AG04450 (cell line): ENCODE measurements at regions not wholly inside any gene's neighbourhood (a gene's known extent, or its start where the extent isn't known, plus 50 kb on each side); places are given as distances from the start of the nearest gene placed in this dataset.
"Not testable (repeated sequence)": the region's sequence is repeated elsewhere in the genome, so short reads cannot be mapped to it uniquely, and the experiment has no call there.

Experiments used
- CTCF ChIA-PET: fragments of 300-600, 350-600 bp; formaldehyde crosslinking; extraction: SDS; loops from one replicate; lab custom pipeline; 2022; ENCODE audit warnings: antibody characterized with exemption, inconsistent platforms; lab: Charles Lee
- POLR2A ChIA-PET: fragments of 350-600 bp; formaldehyde crosslinking; extraction: SDS; loops from one replicate; lab custom pipeline; 2021; ENCODE audit warnings: antibody characterized with exemption, inconsistent platforms; lab: Yijun Ruan, JAX
- DNase-seq: peaks from one replicate; pipeline ENCODE4 v3.0.0-alpha.2; 2011; ENCODE audit warnings: low read depth, low spot score
- H3K27ac ChIP-seq: one replicate; pipeline ENCODE4 v1.5.1; 2012; ENCODE audit warnings: low read depth, low read length, control low read depth
- H3K27me3 ChIP-seq: one replicate; pipeline ENCODE4 v1.6.0; 2012; ENCODE audit warnings: low read length; ENCODE audit not compliant: control insufficient read depth, insufficient read depth
- H3K4me3 ChIP-seq: 2 replicates; pipeline ENCODE4 v1.5.1; 2011; ENCODE audit warnings: mild to moderate bottlenecking, low read depth, low read length, control low read depth
- H3K9me3 ChIP-seq: 2 replicates; pipeline ENCODE4 v1.5.1; 2012; ENCODE audit warnings: low read length; ENCODE audit not compliant: control insufficient read depth, insufficient read depth
- TF ChIP-seq, protein P1 (sequence below): IDR thresholded peaks from 2 replicates; pipeline ENCODE4 v1.5.1; 2011; ENCODE audit warnings: low read depth, low read length, control low read depth, inconsistent platforms

- Histone ChIP-seq H3K4me3 (no peak overlapping the region), H3K27ac (no peak overlapping the region), H3K27me3 (no peaks in the 10 kb centered on the region), H3K9me3 (peaks cover 19% of the 10 kb centered on the region)
- no peak for DNase-seq
- TF ChIP-seq, protein P1, sequence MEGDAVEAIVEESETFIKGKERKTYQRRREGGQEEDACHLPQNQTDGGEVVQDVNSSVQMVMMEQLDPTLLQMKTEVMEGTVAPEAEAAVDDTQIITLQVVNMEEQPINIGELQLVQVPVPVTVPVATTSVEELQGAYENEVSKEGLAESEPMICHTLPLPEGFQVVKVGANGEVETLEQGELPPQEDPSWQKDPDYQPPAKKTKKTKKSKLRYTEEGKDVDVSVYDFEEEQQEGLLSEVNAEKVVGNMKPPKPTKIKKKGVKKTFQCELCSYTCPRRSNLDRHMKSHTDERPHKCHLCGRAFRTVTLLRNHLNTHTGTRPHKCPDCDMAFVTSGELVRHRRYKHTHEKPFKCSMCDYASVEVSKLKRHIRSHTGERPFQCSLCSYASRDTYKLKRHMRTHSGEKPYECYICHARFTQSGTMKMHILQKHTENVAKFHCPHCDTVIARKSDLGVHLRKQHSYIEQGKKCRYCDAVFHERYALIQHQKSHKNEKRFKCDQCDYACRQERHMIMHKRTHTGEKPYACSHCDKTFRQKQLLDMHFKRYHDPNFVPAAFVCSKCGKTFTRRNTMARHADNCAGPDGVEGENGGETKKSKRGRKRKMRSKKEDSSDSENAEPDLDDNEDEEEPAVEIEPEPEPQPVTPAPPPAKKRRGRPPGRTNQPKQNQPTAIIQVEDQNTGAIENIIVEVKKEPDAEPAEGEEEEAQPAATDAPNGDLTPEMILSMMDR, result no peak
- ChIA-PET POLR2A (no interaction called here), CTCF (no interaction called here)
Observed at GRCh38 chr5:18792145-18792544, 1157.9 kb downstream of the TAF11L14 start.

GRCh38 chr5:18797222-18797621 lies 1163.0 kb downstream of the TAF11L14 start:
- TF ChIP-seq, protein P1, result no peak
- DNase-seq, result no peak
- POLR2A ChIA-PET, result no interaction called here
- no peak overlapping the region for H3K4me3 ChIP-seq
- H3K27ac ChIP-seq, result no peak overlapping the region
- CTCF ChIA-PET, result no interaction called here
- H3K27me3 ChIP-seq, result no peaks in the 10 kb centered on the region
- peaks cover 27% of the 10 kb centered on the region for H3K9me3 ChIP-seq

DNA sequence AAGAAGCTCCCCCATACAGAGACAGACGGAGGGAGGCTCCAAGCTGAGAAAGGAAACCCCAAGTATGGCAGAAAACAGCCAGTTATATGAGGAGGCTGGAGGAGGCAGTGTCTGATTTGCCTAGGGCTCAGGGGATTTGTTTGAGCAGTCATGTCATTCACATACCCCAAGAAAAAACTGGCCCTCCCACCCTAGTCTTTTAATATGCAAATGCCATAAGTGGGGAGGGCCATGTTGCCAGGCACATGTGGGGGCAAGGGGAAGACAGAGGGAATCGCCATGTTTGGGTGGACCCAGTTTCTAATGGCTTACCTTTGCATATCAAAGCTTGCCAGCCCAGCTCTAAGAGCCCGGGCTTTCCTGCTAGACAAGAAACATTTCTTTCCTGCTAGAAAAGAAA lies 1163.8 kb downstream of the TAF11L14 start:
- H3K27ac ChIP-seq, result no peak overlapping the region
- H3K9me3 ChIP-seq, result peaks cover 19% of the 10 kb centered on the region
- ChIA-PET CTCF (interaction anchor here (0.6 kb wide), 1 partner anchor 51 kb away, joined by 3 read pairs; no protein-coding TSS in a partner anchor), POLR2A (no interaction called here)
- H3K27me3 ChIP-seq, result no peaks in the 10 kb centered on the region
- no peak overlapping the region for H3K4me3 ChIP-seq
- TF ChIP-seq, protein P1, result no peak
- DNase-seq, result no peak

DNA sequence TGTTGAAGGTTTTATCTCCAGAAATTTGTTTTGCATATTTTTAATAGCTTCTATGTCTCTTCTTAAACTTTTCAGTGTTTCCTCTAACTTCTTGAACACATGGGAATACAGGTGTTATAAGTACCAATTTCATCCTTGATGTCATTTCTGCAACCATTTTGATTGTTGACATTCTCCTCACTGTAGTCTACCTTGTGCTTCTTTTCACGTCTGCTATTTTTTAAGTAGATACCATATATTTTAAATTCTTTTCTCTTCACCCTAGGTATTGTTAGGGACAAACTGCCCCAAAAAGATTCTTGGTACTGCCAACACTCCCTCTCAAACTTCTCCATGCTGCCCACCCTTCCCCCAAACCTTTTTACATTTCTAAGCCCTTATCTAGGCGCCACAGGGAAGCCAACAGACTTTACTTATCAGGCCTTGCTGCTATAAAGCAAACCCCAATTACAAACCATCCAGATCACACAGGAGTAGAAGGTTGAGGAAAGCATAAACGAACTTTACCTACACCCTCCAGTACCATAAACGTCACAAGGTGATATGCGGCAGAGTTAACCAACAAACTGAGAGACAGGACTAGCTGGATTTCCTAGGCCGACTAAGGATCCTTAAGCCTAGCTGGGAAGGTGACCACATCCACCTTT lies 1165.3 kb downstream of the TAF11L14 start:
- POLR2A ChIA-PET, result no interaction called here
- no peak for DNase-seq
- Histone ChIP-seq H3K27ac (no peak overlapping the region), H3K9me3 (peaks cover 12% of the 10 kb centered on the region), H3K27me3 (no peaks in the 10 kb centered on the region), H3K4me3 (no peak overlapping the region)
- CTCF ChIA-PET, result no interaction called here
- TF ChIP-seq, protein P1, result no peak

GRCh38 chr5:18800293-18801025 lies 1166.2 kb downstream of the TAF11L14 start:
- ChIA-PET CTCF (no interaction called here), POLR2A (no interaction called here)
- Histone ChIP-seq H3K9me3 (peaks cover 12% of the 10 kb centered on the region), H3K27ac (no peak overlapping the region), H3K27me3 (no peaks in the 10 kb centered on the region), H3K4me3 (no peak overlapping the region)
- TF ChIP-seq, protein P1, result no peak
- DNase-seq, result no peak

DNA sequence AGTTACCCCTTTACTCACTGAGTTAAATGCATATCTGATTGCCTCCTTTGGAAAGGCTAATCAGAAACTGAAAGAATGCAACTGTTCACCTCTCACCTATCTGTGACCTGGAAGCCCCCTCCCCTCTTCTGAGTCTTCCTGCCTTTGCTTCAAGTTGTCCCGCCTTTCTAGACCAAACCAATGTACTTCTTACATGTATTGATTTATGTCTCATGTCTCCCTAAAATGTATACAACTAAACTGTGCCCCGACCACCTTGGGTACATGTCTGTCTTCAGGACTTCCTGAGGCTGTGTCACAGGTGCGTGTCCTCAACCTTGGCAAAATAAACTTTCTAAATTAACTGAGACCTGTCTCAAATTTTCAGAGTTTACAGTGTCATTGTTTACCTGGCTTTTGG lies 1167.2 kb downstream of the TAF11L14 start:
- peaks cover 12% of the 10 kb centered on the region for H3K9me3 ChIP-seq
- DNase-seq, H3K27me3 ChIP-seq, H3K27ac ChIP-seq, H3K4me3 ChIP-seq, POLR2A ChIA-PET, CTCF ChIA-PET: not testable (repeated sequence)
